ENCODE measurements at regions not wholly inside any gene's neighbourhood (a gene's known extent, or its start where the extent isn't known, plus 50 kb on each side); places are given as distances from the start of the nearest gene placed in this dataset.
"Not testable (repeated sequence)": the region's sequence is repeated elsewhere in the genome, so short reads cannot be mapped to it uniquely, and the experiment has no call there.

GRCh38 chr14:105746124-105746514, 219.7 kb downstream of the TMEM121 start:
- no peak for DNase-seq
- no peak overlapping the region for H3K27ac ChIP-seq
- no peaks in the 10 kb centered on the region for H3F3A ChIP-seq (ENCODE audit: insufficient read depth)
- H3K4me3 ChIP-seq, result no peak overlapping the region
- H3K9me3 ChIP-seq (ENCODE audit: low read depth), result no peaks in the 10 kb centered on the region
- in situ Hi-C loops (cut with MboI), result no loop called here
- no peak overlapping the region for H2AFZ ChIP-seq
- no peaks in the 10 kb centered on the region for H3K36me3 ChIP-seq (ENCODE audit: low read depth)
- H3K9me2 ChIP-seq (ENCODE audit: insufficient read depth), result no peaks in the 10 kb centered on the region
- H3K27me3 ChIP-seq (replicated peaks; ENCODE audit: insufficient read depth), result no peaks in the 10 kb centered on the region
- no peaks in the 10 kb centered on the region for H3K79me2 ChIP-seq (ENCODE audit: insufficient read depth)
- no peaks in the 10 kb centered on the region for H3K4me1 ChIP-seq (ENCODE audit: insufficient read depth)
- WGBS, 2 experiments (ENCODE audit: low coverage in 1 of 2, low lambda C conversion rate in 2 of 2, missing lambda C conversion rate in 2 of 2), result 42 to 45% methylated on average over 3 to 5 of the region's 5 CpGs
- TF ChIP-seq EZH2 (IDR thresholded peaks at IDR 0.05; ENCODE audit: insufficient read depth, poor library complexity, severe bottlenecking) (no peak), EZH2phosphoT487 (IDR thresholded peaks at IDR 0.05; ENCODE audit: insufficient read depth, low read depth) (no peak)
- no peak overlapping the region for H3K9ac ChIP-seq
- no peak overlapping the region for H3K4me2 ChIP-seq (ENCODE audit: unreplicated experiment)
- no peaks in the 10 kb centered on the region for H4K20me1 ChIP-seq (ENCODE audit: insufficient read depth)

- DNase-seq; H3K27me3 ChIP-seq (replicated peaks; ENCODE audit: insufficient read depth); in situ Hi-C loops (cut with MboI); H3K4me2 ChIP-seq (ENCODE audit: unreplicated experiment); H3K79me2 ChIP-seq (ENCODE audit: insufficient read depth); H3K9ac ChIP-seq; H3K4me1 ChIP-seq (ENCODE audit: insufficient read depth); H3K27ac ChIP-seq; H3K9me3 ChIP-seq (ENCODE audit: low read depth); H3F3A ChIP-seq (ENCODE audit: insufficient read depth); H2AFZ ChIP-seq; H3K9me2 ChIP-seq (ENCODE audit: insufficient read depth); H3K36me3 ChIP-seq (ENCODE audit: low read depth); H3K4me3 ChIP-seq; H4K20me1 ChIP-seq (ENCODE audit: insufficient read depth): not testable (repeated sequence)
- 41 to 52% methylated on average over 5 to 16 of the region's 16 CpGs for WGBS, 2 experiments (ENCODE audit: low coverage in 1 of 2, low lambda C conversion rate in 2 of 2, missing lambda C conversion rate in 2 of 2)
Measured at GRCh38 chr14:105746800-105747502, 220.6 kb downstream of the TMEM121 start.

GRCh38 chr14:105747503-105748203, 221.3 kb downstream of the TMEM121 start:
- H3K79me2 ChIP-seq (ENCODE audit: insufficient read depth); H3K9ac ChIP-seq; H3K4me3 ChIP-seq; H3F3A ChIP-seq (ENCODE audit: insufficient read depth); in situ Hi-C loops (cut with MboI); H3K4me2 ChIP-seq (ENCODE audit: unreplicated experiment); H3K27me3 ChIP-seq (replicated peaks; ENCODE audit: insufficient read depth); H4K20me1 ChIP-seq (ENCODE audit: insufficient read depth); H3K9me3 ChIP-seq (ENCODE audit: low read depth); DNase-seq; H3K9me2 ChIP-seq (ENCODE audit: insufficient read depth); H3K27ac ChIP-seq; H2AFZ ChIP-seq; H3K4me1 ChIP-seq (ENCODE audit: insufficient read depth); H3K36me3 ChIP-seq (ENCODE audit: low read depth): not testable (repeated sequence)
- WGBS, 2 experiments (ENCODE audit: low coverage in 1 of 2, low lambda C conversion rate in 2 of 2, missing lambda C conversion rate in 2 of 2), result 48 to 54% methylated on average over 30 to 31 of the region's 31 CpGs

- no peaks in the 10 kb centered on the region for H3K27me3 ChIP-seq (replicated peaks; ENCODE audit: insufficient read depth)
- no peaks in the 10 kb centered on the region for H3K79me2 ChIP-seq (ENCODE audit: insufficient read depth)
- in situ Hi-C loops (cut with MboI), result no loop called here
- WGBS, 2 experiments (ENCODE audit: low coverage in 1 of 2, low lambda C conversion rate in 2 of 2, missing lambda C conversion rate in 2 of 2), result 36 to 40% methylated on average over 5 of the region's 5 CpGs
- no peak for TF ChIP-seq EZH2 (IDR thresholded peaks at IDR 0.05; ENCODE audit: insufficient read depth, poor library complexity, severe bottlenecking)
- no peak for TF ChIP-seq EZH2phosphoT487 (IDR thresholded peaks at IDR 0.05; ENCODE audit: insufficient read depth, low read depth)
- H3K9ac ChIP-seq, result no peak overlapping the region
- no peak overlapping the region for H3K4me2 ChIP-seq (ENCODE audit: unreplicated experiment)
- H3F3A ChIP-seq (ENCODE audit: insufficient read depth), result no peaks in the 10 kb centered on the region
- H3K4me1 ChIP-seq (ENCODE audit: insufficient read depth), result no peaks in the 10 kb centered on the region
- no peak overlapping the region for H2AFZ ChIP-seq
- H3K27ac ChIP-seq, result no peak overlapping the region
- no peaks in the 10 kb centered on the region for H4K20me1 ChIP-seq (ENCODE audit: insufficient read depth)
- no peaks in the 10 kb centered on the region for H3K36me3 ChIP-seq (ENCODE audit: low read depth)
- peak; percentile 16 for DNase-seq
- H3K9me3 ChIP-seq (ENCODE audit: low read depth), result no peaks in the 10 kb centered on the region
- H3K9me2 ChIP-seq (ENCODE audit: insufficient read depth), result no peaks in the 10 kb centered on the region
- H3K4me3 ChIP-seq, result no peak overlapping the region
Measured at GRCh38 chr14:105748204-105748578, 221.8 kb downstream of the TMEM121 start.

GRCh38 chr14:105748710-105749109, 222.3 kb downstream of the TMEM121 start:
- H3K27me3 ChIP-seq (replicated peaks; ENCODE audit: insufficient read depth); in situ Hi-C loops (cut with MboI); H4K20me1 ChIP-seq (ENCODE audit: insufficient read depth); H3K36me3 ChIP-seq (ENCODE audit: low read depth); H3K4me2 ChIP-seq (ENCODE audit: unreplicated experiment); H3K79me2 ChIP-seq (ENCODE audit: insufficient read depth); H3K27ac ChIP-seq; H2AFZ ChIP-seq; H3K9ac ChIP-seq; H3K9me2 ChIP-seq (ENCODE audit: insufficient read depth); H3K4me3 ChIP-seq; H3K4me1 ChIP-seq (ENCODE audit: insufficient read depth); H3F3A ChIP-seq (ENCODE audit: insufficient read depth); DNase-seq; H3K9me3 ChIP-seq (ENCODE audit: low read depth): not testable (repeated sequence)
- WGBS, 2 experiments (ENCODE audit: low coverage in 1 of 2, low lambda C conversion rate in 2 of 2, missing lambda C conversion rate in 2 of 2), result 20% methylated on average over 3 to 6 of the region's 6 CpGs

GRCh38 chr14:105749870-105750541, 223.6 kb downstream of the TMEM121 start:
- H3K27me3 ChIP-seq (replicated peaks; ENCODE audit: insufficient read depth); H2AFZ ChIP-seq; H3K4me3 ChIP-seq; H3K79me2 ChIP-seq (ENCODE audit: insufficient read depth); in situ Hi-C loops (cut with MboI); H3K9me2 ChIP-seq (ENCODE audit: insufficient read depth); H3K36me3 ChIP-seq (ENCODE audit: low read depth); H4K20me1 ChIP-seq (ENCODE audit: insufficient read depth); DNase-seq; H3K4me1 ChIP-seq (ENCODE audit: insufficient read depth); H3K9me3 ChIP-seq (ENCODE audit: low read depth); H3K4me2 ChIP-seq (ENCODE audit: unreplicated experiment); H3K27ac ChIP-seq; H3F3A ChIP-seq (ENCODE audit: insufficient read depth); H3K9ac ChIP-seq: not testable (repeated sequence)
- WGBS, 2 experiments (ENCODE audit: low coverage in 1 of 2, low lambda C conversion rate in 2 of 2, missing lambda C conversion rate in 2 of 2), result 43 to 45% methylated on average over 9 to 12 of the region's 19 CpGs

- H4K20me1 ChIP-seq (ENCODE audit: insufficient read depth); H3K36me3 ChIP-seq (ENCODE audit: low read depth); H3K9me3 ChIP-seq (ENCODE audit: low read depth); H3K79me2 ChIP-seq (ENCODE audit: insufficient read depth); DNase-seq; in situ Hi-C loops (cut with MboI); H3F3A ChIP-seq (ENCODE audit: insufficient read depth); H3K4me3 ChIP-seq; H3K9ac ChIP-seq; H3K27ac ChIP-seq; H3K4me1 ChIP-seq (ENCODE audit: insufficient read depth); H3K9me2 ChIP-seq (ENCODE audit: insufficient read depth); H3K27me3 ChIP-seq (replicated peaks; ENCODE audit: insufficient read depth); H2AFZ ChIP-seq; H3K4me2 ChIP-seq (ENCODE audit: unreplicated experiment): not testable (repeated sequence)
- 62 to 63% methylated on average over 9 to 18 of the region's 18 CpGs for WGBS, 2 experiments (ENCODE audit: low coverage in 1 of 2, low lambda C conversion rate in 2 of 2, missing lambda C conversion rate in 2 of 2)
Measured at GRCh38 chr14:105751291-105751751, 224.9 kb downstream of the TMEM121 start.
